Fibroblast of skin of back (primary cell): ENCODE measurements at regions not wholly inside any gene's neighbourhood (a gene's known extent, or its start where the extent isn't known, plus 50 kb on each side); places are given as distances from the start of the nearest gene placed in this dataset.
"Not testable (repeated sequence)": the region's sequence is repeated elsewhere in the genome, so short reads cannot be mapped to it uniquely, and the experiment has no call there.

Experiments used
- DNase-seq: peaks from one replicate; pipeline ENCODE4 v3.0.0-alpha.2; 2013

GRCh38 chrX:116290359-116290758 lies 119.8 kb downstream of the AGTR2 start:
- no peak for DNase-seq

- DNase-seq: no peak
These were observed 121.6 kb downstream of the AGTR2 start for GRCh38 chrX:116292183-116292582.

GRCh38 chrX:116298956-116299355 lies 128.4 kb downstream of the AGTR2 start:
- DNase-seq: no peak

DNA sequence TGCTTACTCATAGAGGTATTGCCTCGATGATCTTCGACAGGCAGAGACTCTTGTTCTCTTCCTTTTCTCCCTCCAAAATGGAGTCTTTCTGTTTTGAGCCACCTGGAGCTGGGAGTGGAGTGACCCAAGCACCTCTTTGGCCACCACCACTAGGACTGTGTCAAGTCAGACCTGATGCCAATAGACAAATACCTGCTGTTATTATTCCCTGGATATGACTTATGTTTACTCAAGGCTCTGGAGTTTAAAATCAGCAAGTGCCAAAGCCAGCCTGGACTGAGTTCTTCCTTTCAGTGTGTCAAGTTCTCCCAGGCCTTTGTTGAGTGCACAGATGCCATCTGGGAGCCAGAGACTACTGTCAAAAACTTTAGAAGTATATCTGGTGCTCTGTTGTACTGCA lies 130.2 kb upstream of the SLC6A14 start:
- DNase-seq: no peak

- peak; percentile 7 for DNase-seq
These were observed 119.0 kb upstream of the SLC6A14 start for GRCh38 chrX:116317409-116317808.

GRCh38 chrX:116318672-116319071 lies 117.7 kb upstream of the SLC6A14 start:
- no peak for DNase-seq

DNA sequence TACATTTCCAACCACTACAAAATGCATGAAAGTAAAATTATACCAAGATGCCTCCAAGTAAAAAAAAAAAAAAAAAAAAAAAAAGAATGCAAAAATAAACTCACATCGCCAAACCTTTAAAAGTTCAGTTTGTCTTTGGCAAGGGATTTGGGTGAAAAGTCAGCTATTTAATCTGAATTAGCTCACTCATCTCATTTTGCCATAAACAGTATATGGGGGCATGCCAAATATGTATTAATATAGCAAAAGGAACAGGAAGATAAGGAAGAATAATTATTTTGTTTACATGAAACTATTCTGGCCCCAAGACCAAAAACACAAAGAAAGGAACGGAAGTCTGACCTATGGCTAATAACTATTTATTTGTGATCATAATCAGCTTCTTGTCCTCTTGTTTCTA lies 114.7 kb upstream of the SLC6A14 start:
- no peak for DNase-seq

GRCh38 chrX:116332026-116332425 lies 104.4 kb upstream of the SLC6A14 start:
- not testable (repeated sequence) for DNase-seq

DNA sequence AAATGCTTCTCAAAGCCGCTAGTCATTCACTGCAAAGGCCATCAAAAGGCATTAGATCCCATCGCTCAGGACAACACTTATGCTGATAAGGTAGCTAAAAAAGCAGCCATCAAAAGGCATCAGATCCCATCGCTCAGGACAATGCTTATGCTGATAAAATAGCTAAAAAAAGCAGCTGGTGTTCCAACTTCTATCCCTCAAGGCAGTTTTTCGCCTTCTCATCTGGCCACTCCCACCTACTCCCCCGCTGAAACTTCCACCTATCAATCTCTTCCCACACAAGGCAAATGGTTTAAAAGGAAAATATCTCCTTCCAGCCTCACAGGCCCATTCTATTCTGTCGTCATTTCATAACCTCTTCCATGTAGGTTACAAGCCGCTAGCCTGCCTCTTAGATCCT lies 101.6 kb upstream of the SLC6A14 start:
- DNase-seq: not testable (repeated sequence)

GRCh38 chrX:116339407-116339806 lies 97.0 kb upstream of the SLC6A14 start:
- DNase-seq: no peak

DNA sequence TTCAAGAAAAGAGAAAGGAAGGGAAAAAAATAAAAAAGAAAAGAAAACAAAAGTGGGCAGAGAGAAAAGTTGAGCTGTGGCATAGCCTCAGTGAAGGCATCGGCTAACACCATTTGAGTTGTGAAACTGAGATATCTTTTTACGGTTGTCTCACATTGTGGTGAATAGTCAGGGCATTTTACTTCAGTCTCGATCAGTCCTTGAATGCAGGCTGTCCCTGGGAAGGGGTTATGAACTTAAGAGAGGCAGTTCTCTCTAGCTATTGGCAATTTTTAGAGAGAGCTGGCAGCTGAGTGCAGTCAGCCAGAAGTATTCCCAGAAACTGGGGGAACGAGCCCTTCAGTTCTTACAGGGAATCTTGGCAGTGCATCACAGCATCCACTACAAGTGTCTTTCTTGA lies 93.5 kb upstream of the SLC6A14 start:
- DNase-seq: no peak

DNA sequence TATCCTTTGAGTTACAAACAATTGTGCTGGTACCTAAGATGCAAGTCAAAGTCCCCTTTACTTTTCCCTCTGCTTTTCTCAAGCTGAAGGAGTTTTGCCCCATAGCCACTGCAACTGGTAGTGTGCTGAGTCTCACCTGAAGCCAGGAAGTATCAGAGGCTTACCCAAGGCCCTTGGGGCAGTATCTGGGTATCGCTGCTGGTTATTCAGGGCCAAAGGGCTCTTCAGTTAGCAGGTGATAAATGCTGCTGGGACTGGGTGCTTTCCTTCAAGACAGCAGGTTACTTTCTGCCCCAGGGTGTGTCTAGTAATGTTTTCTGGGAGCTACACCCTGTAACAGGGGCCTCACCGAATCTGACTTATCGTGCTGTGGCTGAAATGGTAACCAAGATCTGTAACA lies 90.4 kb upstream of the SLC6A14 start:
- DNase-seq: no peak

DNA sequence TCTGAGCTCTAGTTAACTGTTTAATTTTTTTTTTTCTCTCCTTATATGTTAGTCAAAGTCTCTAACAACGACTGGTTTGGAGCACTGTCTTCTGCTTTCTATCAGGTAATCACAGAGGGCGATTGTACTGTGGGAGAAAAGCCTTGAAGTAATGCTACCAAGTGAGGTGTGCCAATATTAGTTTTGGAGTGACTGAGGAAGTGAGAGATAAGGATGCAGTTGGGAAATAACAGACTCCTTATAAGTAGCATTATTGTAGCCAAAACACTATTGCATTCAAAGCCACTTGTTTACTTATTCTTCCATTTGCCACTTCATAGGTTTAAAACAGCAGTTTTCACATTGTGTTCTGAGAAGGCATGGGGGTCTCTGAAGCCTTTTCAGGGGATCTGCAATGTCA lies 79.1 kb upstream of the SLC6A14 start:
- DNase-seq: no peak

- DNase-seq: no peak
These were observed 57.4 kb upstream of the SLC6A14 start for GRCh38 chrX:116378961-116379360.

- peak; percentile 14 for DNase-seq
These were observed 56.6 kb upstream of the SLC6A14 start for GRCh38 chrX:116379854-116380253.

DNA sequence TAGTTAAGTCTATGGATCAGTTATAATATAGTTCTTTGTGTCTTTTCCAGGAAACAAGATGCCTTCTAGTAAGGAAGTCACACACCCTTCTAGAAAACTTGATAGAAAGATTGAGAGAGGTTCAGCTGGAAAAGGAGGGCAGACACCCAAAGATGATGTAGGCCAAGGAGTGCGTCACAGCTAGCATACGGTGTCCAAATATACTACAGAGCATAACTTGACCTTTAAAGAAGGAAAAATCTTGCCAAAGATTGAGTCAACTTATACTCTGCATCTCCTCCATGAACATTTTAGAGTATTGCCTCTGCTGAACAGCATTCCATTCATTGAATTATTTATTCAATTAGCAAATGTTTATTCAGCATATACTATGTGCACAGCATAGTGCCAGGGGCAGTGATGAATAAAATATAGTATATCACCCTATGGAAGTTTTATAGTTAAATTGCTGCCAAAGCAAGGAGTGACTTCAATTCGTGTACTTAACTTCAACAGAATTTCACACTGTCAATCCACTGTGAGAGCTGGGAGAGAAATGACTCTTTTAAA lies 51.9 kb upstream of the SLC6A14 start:
- DNase-seq: no peak
